ENCODE measurements at regions not wholly inside any gene's neighbourhood (a gene's known extent, or its start where the extent isn't known, plus 50 kb on each side); places are given as distances from the start of the nearest gene placed in this dataset.
"Not testable (repeated sequence)": the region's sequence is repeated elsewhere in the genome, so short reads cannot be mapped to it uniquely, and the experiment has no call there.

DNA sequence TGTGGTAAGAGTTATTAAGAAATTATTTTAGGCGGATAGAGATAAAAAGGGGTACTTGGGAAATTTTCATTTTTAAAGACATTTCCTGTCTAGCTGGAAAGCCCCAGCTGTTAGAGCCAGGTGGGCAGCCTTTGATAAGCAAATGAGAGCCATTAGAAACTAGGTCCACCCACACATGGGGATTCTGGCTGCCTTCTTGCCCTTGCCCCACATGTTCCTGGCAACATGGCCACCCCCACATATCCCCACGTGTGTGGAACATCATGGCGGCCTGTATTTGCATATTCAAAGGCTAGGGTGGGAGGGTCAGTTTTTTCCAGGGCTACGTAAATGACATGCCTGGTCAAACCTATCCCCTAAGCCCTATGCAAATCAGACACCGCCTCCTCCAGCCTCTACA lies 1382.1 kb downstream of the AACS start:
- Mint-ChIP-seq H3K4me3 (no peak overlapping the region), H3K36me3 (ENCODE audit: insufficient read depth in 2 of 2) (no peaks in the 10 kb centered on the region), H3K9me3 (peaks cover 4 to 9% of the 10 kb centered on the region in 2 donors), H3K4me1 (ENCODE audit: low read depth) (no peaks in the 10 kb centered on the region), H3K27me3 (ENCODE audit: low read depth) (no peaks in the 10 kb centered on the region), H3K27ac (no peak overlapping the region)
- ATAC-seq (replicated peaks in 1 of 2) (no peak), DNase-seq (no peak)

DNA sequence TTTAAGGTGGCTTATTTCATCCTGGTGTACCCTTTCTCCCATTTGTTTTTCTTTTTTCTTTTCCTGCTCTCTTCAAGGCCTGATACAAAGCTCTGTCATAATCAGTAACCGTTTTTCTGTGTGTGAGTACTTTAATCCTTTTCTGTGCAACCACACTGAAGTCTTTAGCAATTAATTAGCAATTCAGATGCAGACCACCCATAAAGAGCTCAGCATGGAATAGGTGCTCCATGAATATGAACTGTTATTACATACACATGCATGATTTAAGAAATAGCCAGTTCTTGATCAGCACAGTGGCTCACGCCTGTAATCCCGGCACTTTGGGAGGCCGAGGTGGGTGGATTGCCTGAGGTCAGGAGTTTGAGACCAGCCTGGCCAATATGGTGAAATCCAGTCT lies 1386.6 kb downstream of the AACS start:
- Mint-ChIP-seq H3K36me3 (ENCODE audit: insufficient read depth in 2 of 2) (no peaks in the 10 kb centered on the region), H3K27ac (no peak overlapping the region), H3K9me3 (peaks cover 4% of the 10 kb centered on the region in 2 donors), H3K4me3 (no peak overlapping the region), H3K27me3 (ENCODE audit: low read depth) (no peaks in the 10 kb centered on the region), H3K4me1 (ENCODE audit: low read depth) (no peaks in the 10 kb centered on the region)
- DNase-seq (no peak), ATAC-seq (replicated peaks in 1 of 2) (no peak)

DNA sequence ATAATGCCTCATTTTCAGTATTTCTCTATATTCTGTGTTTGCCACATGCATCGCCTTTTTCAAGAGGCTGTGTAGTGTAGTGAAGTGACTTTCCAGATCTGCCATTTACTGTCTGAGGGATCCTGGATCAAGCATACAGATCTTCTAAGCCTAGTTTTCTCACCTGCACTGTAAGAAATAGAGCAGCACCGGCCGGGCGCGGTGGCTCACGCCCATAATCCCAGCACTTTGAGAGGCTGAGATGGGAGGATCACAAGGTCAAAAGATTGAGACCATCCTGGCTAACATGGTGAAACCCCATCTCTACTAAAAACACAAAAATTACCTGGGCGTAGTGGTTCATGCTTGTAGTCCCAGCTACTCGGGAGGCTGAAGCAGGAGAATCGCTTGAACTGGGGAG lies 1387.5 kb downstream of the AACS start:
- H3K9me3 Mint-ChIP-seq; ATAC-seq (replicated peaks in 1 of 2); H3K27ac Mint-ChIP-seq; H3K27me3 Mint-ChIP-seq (ENCODE audit: low read depth); DNase-seq; H3K4me3 Mint-ChIP-seq; H3K4me1 Mint-ChIP-seq (ENCODE audit: low read depth); H3K36me3 Mint-ChIP-seq (ENCODE audit: insufficient read depth in 2 of 2): not testable (repeated sequence)

DNA sequence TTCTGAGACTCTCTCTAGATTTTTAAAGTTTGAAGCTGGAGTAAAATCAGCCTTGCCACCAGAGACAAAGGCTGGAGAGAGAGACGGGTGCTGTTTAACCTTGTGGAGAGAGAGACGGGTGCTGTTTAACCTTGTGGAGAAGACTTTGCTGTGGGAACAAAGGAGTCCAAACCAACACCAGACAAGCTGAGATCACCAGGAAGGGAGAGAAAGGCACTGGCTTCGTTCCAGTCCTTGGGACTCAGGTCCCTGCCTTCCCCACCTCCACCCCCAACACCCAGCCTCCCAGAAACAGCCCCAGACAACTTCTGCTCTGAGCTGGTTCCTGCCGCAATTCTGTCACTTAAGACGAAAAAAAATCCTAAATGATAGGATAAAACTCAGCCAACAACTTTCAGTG lies 1389.3 kb downstream of the AACS start:
- ATAC-seq (replicated peaks in 1 of 2), result no peak
- H3K27ac Mint-ChIP-seq, result no peak overlapping the region
- no peak for DNase-seq
- H3K4me1 Mint-ChIP-seq (ENCODE audit: low read depth), result no peaks in the 10 kb centered on the region
- H3K36me3 Mint-ChIP-seq (ENCODE audit: insufficient read depth in 2 of 2), result no peaks in the 10 kb centered on the region
- H3K9me3 Mint-ChIP-seq, result peaks cover 0 to 6% of the 10 kb centered on the region in 2 donors
- H3K4me3 Mint-ChIP-seq, result no peak overlapping the region
- H3K27me3 Mint-ChIP-seq (ENCODE audit: low read depth), result no peaks in the 10 kb centered on the region

DNA sequence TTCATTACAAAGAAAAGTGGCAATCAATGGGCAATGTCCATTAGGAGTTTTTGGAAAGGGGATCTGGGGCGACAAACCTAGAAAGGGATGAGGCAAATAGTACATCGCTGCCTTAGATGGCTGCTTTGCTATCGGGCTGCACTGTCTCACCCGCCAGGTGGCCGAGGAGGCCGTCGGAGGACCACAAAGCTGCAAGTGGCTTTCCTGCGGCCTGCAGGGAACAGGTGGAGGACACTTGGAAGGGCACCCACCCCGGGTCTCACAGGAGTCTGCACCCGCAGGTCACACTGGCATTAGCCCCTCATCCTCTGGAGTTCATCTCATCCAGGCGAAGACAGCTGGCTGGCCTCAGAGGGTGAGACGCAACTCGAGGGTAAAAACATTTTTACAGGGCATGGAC lies 1392.5 kb downstream of the AACS start:
- H3K4me1 Mint-ChIP-seq (ENCODE audit: low read depth), result no peaks in the 10 kb centered on the region
- no peak overlapping the region for H3K4me3 Mint-ChIP-seq

DNA sequence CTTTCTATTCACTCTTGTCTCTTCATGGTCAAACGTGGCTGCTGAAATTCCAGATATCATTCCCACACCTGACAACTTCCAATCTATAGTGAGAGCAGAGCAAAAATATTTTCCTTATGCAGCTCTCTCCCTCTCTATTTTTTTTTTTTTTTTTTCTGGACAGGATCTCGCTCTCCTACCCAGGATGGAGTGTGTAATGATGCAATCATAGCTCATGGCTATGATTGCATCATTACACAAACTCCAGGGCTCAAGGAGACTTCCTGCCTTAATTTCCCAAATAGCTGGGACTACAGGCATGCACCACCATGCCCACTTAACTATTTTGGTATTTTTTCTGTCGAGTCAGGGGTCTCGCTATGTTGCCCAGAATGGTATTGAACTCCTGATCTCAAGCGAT lies 1398.9 kb downstream of the AACS start:
- H3K9me3 Mint-ChIP-seq, result peaks cover 0 to 13% of the 10 kb centered on the region in 2 donors
- ATAC-seq (replicated peaks in 1 of 2) (no peak), DNase-seq (no peak)
- no peaks in the 10 kb centered on the region for H3K36me3 Mint-ChIP-seq (ENCODE audit: insufficient read depth in 2 of 2)
- no peaks in the 10 kb centered on the region for H3K4me1 Mint-ChIP-seq (ENCODE audit: low read depth)
- no peaks in the 10 kb centered on the region for H3K27me3 Mint-ChIP-seq (ENCODE audit: low read depth)
- no peak overlapping the region for H3K27ac Mint-ChIP-seq
- no peak overlapping the region for H3K4me3 Mint-ChIP-seq

More for the DNA sequence above, 1392.5 kb downstream of the AACS start:
- ATAC-seq (replicated peaks in 1 of 2) (no peak), DNase-seq (no peak)
- Mint-ChIP-seq H3K36me3 (ENCODE audit: insufficient read depth in 2 of 2) (no peaks in the 10 kb centered on the region), H3K9me3 (peaks cover 0 to 11% of the 10 kb centered on the region in 2 donors), H3K27me3 (ENCODE audit: low read depth) (no peaks in the 10 kb centered on the region), H3K27ac (no peak overlapping the region)

DNA sequence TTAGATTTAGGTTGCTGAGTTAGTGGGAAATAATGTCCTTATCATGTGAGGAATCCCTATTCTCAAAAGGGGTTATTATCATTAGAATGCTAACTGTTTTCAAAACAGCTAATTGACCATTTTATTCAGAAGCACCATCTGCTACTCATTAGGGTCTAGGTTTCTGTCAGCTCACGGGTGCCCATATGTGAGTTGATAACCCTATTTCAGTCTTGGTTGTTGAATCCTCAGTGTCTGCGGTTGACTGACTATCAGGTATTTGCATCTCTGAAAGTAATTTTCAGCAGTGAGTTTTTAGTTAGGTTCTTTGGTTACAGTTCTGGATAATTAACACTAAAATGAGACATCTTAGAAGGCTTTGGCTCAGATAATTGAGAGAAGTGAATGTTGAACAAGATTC lies 1404.0 kb downstream of the AACS start:
- H3K27ac Mint-ChIP-seq, result no peak overlapping the region
- peaks cover 4 to 5% of the 10 kb centered on the region in 2 donors for H3K9me3 Mint-ChIP-seq
- H3K4me3 Mint-ChIP-seq, result no peak overlapping the region
- H3K36me3 Mint-ChIP-seq (ENCODE audit: insufficient read depth in 2 of 2), result no peaks in the 10 kb centered on the region
- DNase-seq (no peak), ATAC-seq (replicated peaks in 1 of 2) (no peak)
- no peaks in the 10 kb centered on the region for H3K4me1 Mint-ChIP-seq (ENCODE audit: low read depth)
- no peaks in the 10 kb centered on the region for H3K27me3 Mint-ChIP-seq (ENCODE audit: low read depth)

DNA sequence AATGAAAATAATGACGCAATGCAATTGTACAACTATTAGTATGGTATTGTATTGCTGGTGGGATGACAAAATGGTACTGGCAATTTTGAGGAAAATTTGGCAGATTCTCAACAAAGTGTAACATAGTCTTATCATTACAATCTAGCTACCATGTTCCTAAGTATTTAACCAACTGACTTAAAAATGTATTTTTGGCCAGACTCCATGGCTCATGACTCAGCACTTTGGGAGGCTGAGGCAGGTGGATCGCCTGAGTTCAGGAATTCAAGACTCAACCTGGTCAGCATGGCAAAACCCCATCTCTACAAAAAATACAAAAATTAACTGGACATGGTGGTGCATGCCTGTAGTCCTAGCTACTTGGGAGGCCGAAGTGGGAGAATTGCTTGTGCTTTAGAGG lies 1409.5 kb downstream of the AACS start:
- H3K4me1 Mint-ChIP-seq (ENCODE audit: low read depth), result no peaks in the 10 kb centered on the region
- peaks cover 2% of the 10 kb centered on the region in 2 donors for H3K36me3 Mint-ChIP-seq (ENCODE audit: insufficient read depth in 2 of 2)
- no peaks in the 10 kb centered on the region for H3K27me3 Mint-ChIP-seq (ENCODE audit: low read depth)

DNA sequence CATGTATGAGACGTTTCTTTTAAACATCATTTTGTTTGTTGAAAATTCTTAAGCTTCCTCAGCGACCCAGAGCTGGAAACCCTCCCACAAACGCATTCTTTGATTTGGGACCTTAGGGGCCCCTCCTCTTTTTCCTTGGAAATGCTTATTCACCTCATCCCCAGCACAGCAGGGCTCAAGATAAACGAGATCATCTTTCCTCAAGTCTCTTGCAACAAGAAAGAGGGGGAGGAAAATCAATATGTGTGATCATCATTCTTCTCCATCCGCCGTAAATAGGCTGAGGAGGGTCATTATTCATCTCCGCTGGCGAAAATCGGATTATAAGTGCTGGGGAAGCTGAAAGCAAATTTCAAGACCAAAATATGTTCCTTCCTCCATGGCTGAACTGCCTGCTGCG lies 1415.2 kb downstream of the AACS start:
- no peak overlapping the region for H3K27ac Mint-ChIP-seq
- H3K36me3 Mint-ChIP-seq (ENCODE audit: insufficient read depth in 2 of 2), result no peaks in the 10 kb centered on the region
- H3K9me3 Mint-ChIP-seq, result peaks cover 2 to 10% of the 10 kb centered on the region in 2 donors
- ATAC-seq (replicated peaks in 1 of 2) (no peak), DNase-seq (no peak)
- H3K4me3 Mint-ChIP-seq, result no peak overlapping the region
- no peaks in the 10 kb centered on the region for H3K4me1 Mint-ChIP-seq (ENCODE audit: low read depth)
- H3K27me3 Mint-ChIP-seq (ENCODE audit: low read depth), result no peaks in the 10 kb centered on the region

More for the DNA sequence above, 1409.5 kb downstream of the AACS start:
- no peak for DNase-seq
- H3K9me3 Mint-ChIP-seq, result peaks cover 4 to 14% of the 10 kb centered on the region in 2 donors
- H3K27ac Mint-ChIP-seq, result no peak overlapping the region
- H3K4me3 Mint-ChIP-seq, result no peak overlapping the region
- no peak for ATAC-seq (replicated peaks in 1 of 2)

DNA sequence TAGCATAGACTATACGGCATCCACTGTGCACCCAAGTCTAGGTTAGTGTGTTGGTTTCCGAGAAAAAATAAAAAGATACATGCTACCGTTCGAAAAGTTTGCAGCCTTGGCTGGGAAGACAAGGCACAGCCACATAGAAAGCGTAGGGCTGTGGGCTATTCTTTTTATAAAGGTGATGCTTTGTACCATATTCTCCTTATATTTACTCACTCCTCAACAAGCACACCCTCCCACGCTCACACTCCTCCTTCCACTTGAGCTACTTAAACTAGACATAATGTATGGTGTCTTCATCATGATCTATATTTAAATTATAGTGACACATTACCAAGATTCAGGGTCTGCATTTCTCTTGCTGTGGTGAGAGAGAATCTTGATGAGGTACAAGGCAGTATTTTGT lies 1416.5 kb downstream of the AACS start:
- Mint-ChIP-seq H3K36me3 (ENCODE audit: insufficient read depth in 2 of 2) (no peaks in the 10 kb centered on the region), H3K9me3 (peaks cover 2 to 6% of the 10 kb centered on the region in 2 donors), H3K27ac (no peak overlapping the region), H3K27me3 (ENCODE audit: low read depth) (no peaks in the 10 kb centered on the region), H3K4me3 (no peak overlapping the region), H3K4me1 (ENCODE audit: low read depth) (no peaks in the 10 kb centered on the region)
- no peak for ATAC-seq (replicated peaks in 1 of 2)
- no peak for DNase-seq

DNA sequence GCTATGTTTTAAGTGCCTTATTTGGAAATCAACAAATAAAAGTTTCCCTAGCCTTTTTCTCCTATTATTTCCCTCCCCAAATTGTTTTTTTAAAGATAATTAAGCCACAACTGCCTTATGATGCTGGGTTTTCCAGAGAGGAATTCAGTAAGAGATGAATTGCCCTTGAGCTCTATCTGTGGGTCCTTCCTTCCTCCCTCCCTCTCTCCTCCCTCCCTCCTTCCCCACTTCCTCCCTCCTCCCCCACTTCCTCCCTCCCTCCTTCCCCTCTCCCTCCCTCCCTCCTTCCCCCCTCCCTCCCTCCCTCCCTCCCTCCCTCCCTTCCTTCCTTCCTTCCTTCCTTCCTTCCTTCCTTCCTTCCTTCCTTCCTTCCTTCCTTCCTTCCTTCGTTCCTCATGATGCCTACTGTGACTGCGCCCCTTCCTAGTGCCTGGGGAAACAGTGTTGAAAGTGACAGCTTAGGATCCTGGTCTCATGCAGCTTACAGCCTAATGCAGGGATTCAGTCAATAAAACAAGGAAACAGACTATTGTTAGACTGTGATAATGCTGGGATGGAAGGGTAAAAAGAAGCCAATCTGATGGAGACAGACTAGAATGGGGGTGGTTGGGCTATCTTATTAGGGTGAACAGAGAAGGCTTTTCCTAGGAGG lies 1417.1 kb downstream of the AACS start:
- Mint-ChIP-seq H3K36me3 (ENCODE audit: insufficient read depth in 2 of 2) (no peaks in the 10 kb centered on the region), H3K27me3 (ENCODE audit: low read depth) (no peaks in the 10 kb centered on the region), H3K27ac (no peak overlapping the region), H3K4me1 (ENCODE audit: low read depth) (no peaks in the 10 kb centered on the region), H3K9me3 (peaks cover 2 to 4% of the 10 kb centered on the region in 2 donors), H3K4me3 (no peak overlapping the region)
- DNase-seq (no peak), ATAC-seq (replicated peaks in 1 of 2) (no peak)

DNA sequence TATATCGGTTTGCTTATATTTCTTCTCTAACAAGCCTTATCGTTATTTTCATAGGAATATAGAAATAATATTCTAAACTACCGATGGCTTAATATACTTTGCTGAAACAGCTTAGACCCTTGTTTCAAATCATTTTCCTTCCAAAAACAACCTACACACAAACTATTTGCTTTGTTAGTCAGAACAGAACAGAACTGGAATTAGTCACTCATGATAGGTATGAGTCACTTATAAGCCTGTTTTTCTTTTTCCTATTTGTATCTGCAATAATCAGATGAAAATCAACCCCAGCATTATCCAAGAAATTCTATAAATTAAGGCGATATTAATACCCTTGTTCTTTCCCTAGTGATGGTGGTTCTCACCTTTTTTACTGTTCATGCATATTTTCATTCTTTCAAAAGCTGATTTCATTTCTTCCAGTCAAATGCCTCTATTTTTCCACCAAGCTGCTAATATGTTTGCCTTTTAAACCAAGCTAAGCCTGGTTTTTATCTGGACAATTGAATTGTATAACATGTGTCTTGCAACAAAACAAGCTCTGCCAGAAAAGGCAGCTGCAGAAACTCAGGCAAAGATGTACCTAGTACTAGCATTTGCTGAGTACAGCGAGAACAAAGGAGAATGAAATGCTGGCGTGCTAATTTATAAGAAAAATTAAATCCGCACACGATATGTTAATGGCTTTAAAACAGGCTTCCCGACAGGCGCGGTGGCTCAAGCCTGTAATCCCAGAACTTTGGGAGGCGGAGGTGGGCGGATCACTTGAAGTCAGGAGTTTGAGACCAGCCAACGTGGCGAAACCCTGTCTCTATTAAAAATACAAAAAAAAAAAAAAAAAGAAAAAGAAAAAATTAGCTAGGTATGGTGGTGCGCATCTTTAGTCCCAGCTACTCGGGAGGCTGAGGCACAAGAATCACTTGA lies 1418.2 kb downstream of the AACS start:
- Mint-ChIP-seq H3K4me3 (no peak overlapping the region), H3K27ac (no peak overlapping the region), H3K36me3 (ENCODE audit: insufficient read depth in 2 of 2) (no peaks in the 10 kb centered on the region), H3K9me3 (peaks cover 2 to 3% of the 10 kb centered on the region in 2 donors), H3K4me1 (ENCODE audit: low read depth) (no peaks in the 10 kb centered on the region), H3K27me3 (ENCODE audit: low read depth) (no peaks in the 10 kb centered on the region)
- no peak for DNase-seq
- no peak for ATAC-seq (replicated peaks in 1 of 2)

DNA sequence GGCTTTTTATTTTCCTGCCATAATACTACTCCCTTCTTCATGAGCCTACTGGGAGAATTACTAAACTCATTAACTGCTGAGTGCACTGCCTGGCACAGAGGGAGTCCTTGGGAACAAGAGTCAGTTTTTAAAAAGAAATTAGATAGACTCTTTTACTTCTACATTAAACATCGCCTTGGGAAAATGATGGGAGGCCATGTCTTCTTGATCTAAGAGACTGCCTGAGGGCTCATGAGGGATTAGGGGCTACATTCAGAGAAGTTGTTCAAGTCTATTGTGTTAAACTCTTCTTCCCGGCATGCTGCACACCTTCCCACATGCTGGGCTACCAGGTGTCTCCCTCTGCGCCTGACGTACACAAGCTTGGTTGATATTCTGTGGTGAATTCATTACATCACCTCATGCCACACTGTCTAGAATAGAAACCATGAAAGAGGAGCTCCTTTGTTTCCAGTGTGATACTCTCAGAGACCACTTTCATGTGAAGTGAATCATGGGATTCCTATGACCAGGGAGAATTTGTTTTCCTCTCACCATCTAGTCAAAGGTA lies 1422.3 kb downstream of the AACS start:
- H3K27me3 Mint-ChIP-seq (ENCODE audit: low read depth), result no peaks in the 10 kb centered on the region
- no peaks in the 10 kb centered on the region for H3K4me1 Mint-ChIP-seq (ENCODE audit: low read depth)
- H3K4me3 Mint-ChIP-seq, result no peak overlapping the region
- DNase-seq (no peak), ATAC-seq (replicated peaks in 1 of 2) (no peak)
- H3K36me3 Mint-ChIP-seq (ENCODE audit: insufficient read depth in 2 of 2), result peaks cover 0 to 1% of the 10 kb centered on the region in 2 donors
- peaks cover 0 to 10% of the 10 kb centered on the region in 2 donors for H3K9me3 Mint-ChIP-seq
- no peak overlapping the region for H3K27ac Mint-ChIP-seq
